GM12872 (cell line): ENCODE measurements at regions not wholly inside any gene's neighbourhood (a gene's known extent, or its start where the extent isn't known, plus 50 kb on each side); places are given as distances from the start of the nearest gene placed in this dataset.

Experiments
- TF ChIP-seq, protein P1 (sequence below): IDR thresholded peaks from 3 replicates; pipeline ENCODE4 v1.5.1; 2011; ENCODE audit warnings: low read depth, mild to moderate bottlenecking, low read length, moderate library complexity; ENCODE audit not compliant: insufficient read depth

- TF ChIP-seq, protein P1, sequence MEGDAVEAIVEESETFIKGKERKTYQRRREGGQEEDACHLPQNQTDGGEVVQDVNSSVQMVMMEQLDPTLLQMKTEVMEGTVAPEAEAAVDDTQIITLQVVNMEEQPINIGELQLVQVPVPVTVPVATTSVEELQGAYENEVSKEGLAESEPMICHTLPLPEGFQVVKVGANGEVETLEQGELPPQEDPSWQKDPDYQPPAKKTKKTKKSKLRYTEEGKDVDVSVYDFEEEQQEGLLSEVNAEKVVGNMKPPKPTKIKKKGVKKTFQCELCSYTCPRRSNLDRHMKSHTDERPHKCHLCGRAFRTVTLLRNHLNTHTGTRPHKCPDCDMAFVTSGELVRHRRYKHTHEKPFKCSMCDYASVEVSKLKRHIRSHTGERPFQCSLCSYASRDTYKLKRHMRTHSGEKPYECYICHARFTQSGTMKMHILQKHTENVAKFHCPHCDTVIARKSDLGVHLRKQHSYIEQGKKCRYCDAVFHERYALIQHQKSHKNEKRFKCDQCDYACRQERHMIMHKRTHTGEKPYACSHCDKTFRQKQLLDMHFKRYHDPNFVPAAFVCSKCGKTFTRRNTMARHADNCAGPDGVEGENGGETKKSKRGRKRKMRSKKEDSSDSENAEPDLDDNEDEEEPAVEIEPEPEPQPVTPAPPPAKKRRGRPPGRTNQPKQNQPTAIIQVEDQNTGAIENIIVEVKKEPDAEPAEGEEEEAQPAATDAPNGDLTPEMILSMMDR, result no peak
Measured at GRCh38 chr2:10993001-10993481, 81.3 kb downstream of the KCNF1 start.

DNA sequence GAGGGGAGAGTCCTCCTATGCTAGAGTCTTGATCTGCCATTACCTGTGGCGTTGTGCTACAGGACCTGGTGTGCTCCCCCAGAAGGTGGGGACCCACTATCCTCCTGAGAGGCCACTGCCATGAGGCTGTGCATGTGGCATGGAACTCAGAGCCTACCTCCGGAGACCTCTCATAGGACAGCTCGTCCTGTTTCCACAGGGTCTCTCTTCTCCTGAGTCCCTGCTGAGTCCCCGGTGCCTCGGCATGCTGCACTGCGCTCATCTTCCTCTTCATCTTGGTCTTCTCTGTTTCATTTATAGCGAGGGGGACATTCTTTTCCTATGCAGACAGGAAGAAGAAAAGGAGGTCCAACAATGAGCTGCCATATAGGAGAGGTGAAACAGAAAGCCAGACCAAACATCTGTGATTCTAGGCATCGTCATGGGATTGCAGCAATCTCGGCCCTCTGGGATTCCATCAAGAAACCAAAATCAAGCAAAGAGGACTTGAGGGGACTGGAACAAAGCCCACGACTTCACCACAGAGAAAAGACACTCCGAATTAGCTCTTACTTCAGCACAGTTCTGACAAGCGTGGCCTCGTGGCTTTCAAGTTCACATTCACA, 83.7 kb downstream of the KCNF1 start:
- TF ChIP-seq, protein P1, result no peak

GRCh38 chr2:11004199-11004598, 92.5 kb downstream of the KCNF1 start:
- TF ChIP-seq, protein P1, result no peak

DNA sequence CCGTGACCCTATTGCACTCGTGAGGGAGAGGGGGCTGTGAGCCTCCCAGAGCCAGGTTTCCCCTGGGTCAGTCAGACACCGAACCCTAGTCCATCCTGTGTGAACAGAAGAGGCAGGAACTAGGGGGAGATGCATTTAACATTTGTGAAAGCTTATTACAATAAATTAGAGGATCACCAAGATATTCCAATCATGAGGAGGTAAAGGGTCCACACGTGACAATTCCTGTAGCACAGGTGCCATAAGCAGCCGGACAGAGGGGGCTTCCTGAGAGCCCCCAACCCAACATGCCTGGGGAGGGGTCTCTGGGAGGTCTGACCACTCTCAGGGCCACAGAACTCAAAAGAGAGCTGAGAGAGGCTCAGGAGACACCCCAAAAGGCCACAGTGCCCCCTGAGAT, 93.3 kb downstream of the KCNF1 start:
- TF ChIP-seq, protein P1, result no peak

DNA sequence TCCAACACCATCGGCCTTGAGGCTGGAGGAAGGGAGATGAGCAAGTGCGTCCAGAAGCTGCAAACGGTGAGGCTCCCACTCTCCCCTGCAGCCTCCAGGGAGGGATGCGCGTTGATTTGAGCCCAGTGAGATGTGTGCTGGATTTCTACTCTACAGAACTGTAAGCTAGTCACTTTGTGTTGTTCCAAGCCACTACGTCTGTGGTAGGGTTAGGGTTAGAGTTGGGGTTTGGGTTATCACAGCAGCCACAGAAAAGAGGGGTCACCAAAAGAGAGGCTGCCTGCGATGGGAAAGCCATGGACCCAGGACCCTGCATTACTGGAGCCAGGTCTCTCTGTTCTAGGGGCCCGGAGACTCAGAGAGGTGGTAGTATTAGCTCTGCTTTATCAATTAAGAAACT, 94.5 kb downstream of the KCNF1 start:
- TF ChIP-seq, protein P1, result no peak

GRCh38 chr2:11007331-11008264, 95.9 kb downstream of the KCNF1 start:
- TF ChIP-seq, protein P1, result no peak

GRCh38 chr2:11008773-11009172, 97.0 kb downstream of the KCNF1 start:
- TF ChIP-seq, protein P1, result no peak
